ENCODE measurements at regions not wholly inside any gene's neighbourhood (a gene's known extent, or its start where the extent isn't known, plus 50 kb on each side); places are given as distances from the start of the nearest gene placed in this dataset.

- FAIRE-seq (no peak), DNase-seq (no peak)
- no peak overlapping the region for H3K27ac ChIP-seq (ENCODE audit: low read depth in 2 of 2, low read length in 2 of 2)
- TF ChIP-seq, protein P1, sequence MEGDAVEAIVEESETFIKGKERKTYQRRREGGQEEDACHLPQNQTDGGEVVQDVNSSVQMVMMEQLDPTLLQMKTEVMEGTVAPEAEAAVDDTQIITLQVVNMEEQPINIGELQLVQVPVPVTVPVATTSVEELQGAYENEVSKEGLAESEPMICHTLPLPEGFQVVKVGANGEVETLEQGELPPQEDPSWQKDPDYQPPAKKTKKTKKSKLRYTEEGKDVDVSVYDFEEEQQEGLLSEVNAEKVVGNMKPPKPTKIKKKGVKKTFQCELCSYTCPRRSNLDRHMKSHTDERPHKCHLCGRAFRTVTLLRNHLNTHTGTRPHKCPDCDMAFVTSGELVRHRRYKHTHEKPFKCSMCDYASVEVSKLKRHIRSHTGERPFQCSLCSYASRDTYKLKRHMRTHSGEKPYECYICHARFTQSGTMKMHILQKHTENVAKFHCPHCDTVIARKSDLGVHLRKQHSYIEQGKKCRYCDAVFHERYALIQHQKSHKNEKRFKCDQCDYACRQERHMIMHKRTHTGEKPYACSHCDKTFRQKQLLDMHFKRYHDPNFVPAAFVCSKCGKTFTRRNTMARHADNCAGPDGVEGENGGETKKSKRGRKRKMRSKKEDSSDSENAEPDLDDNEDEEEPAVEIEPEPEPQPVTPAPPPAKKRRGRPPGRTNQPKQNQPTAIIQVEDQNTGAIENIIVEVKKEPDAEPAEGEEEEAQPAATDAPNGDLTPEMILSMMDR (IDR thresholded peaks at IDR 0.05; ENCODE audit: borderline replicate concordance, extremely low read depth, insufficient read depth): no peak
- H3K9ac ChIP-seq (ENCODE audit: low read length in 3 of 3): no peak overlapping the region
- no peaks in the 10 kb centered on the region for H3K36me3 ChIP-seq (ENCODE audit: control insufficient read depth in 2 of 3, insufficient read depth in 3 of 3, low read length in 3 of 3)
- H3K9me3 ChIP-seq (ENCODE audit: control insufficient read depth in 2 of 3, insufficient read depth in 1 of 3, low read length in 3 of 3): peaks cover 0 to 6% (median 0%) of the 10 kb centered on the region in 3 donors
- no peak overlapping the region for H3K4me3 ChIP-seq (ENCODE audit: low read length in 3 of 3)
- no peaks in the 10 kb centered on the region for H3K27me3 ChIP-seq (ENCODE audit: control insufficient read depth, insufficient read depth, low read length)
- intact Hi-C loops (cut with DNase I): no loop called here
- H3K4me1 ChIP-seq (ENCODE audit: control insufficient read depth in 2 of 3, insufficient read depth in 2 of 3, low read depth in 1 of 3, low read length in 3 of 3): no peaks in the 10 kb centered on the region
Measured at GRCh38 chr6:2528156-2528555, 222.6 kb downstream of the MYLK4 start.

DNA sequence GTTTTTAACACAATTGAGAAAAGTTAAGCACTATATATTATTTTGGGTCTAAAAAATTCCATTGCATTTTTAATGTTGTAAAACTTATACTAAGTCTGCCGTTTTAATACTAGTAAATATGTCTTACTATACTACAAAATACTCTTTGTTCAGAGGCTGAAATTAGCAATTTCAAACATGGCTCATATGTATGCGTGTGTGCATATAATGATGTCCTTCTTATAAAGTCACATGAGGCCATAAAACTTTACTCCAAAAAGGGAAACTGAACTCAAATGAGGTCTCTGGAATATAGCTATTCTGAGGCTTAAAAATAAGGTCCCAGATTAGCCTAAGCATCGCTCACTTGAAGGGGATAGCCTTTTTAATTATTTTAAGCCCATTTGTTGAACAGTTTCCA, 224.0 kb downstream of the MYLK4 start:
- intact Hi-C loops (cut with DNase I): no loop called here

DNA sequence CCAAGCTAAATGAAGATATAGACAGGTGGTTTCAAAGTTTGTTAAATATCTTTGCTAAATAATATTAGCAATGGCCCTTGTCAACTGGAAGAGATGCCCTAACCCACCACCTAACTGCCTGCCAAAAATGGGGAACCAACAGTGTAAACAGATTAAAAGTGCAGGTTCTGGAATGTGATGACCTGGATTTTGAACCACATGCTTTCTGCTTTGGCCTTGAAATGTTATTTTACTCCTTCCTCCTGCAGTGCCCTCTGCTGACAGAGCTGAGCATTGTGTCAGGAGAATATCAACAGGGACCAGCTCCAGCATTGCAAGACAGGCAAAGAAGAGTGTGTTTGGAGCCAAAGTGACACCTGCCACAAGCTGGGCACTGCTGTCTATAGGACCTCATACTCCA, 226.6 kb downstream of the MYLK4 start:
- TF ChIP-seq, protein P1 (IDR thresholded peaks at IDR 0.05; ENCODE audit: borderline replicate concordance, extremely low read depth, insufficient read depth): peak; percentile 13
- H3K9ac ChIP-seq (ENCODE audit: low read length in 3 of 3): no peak overlapping the region
- no peaks in the 10 kb centered on the region for H3K4me1 ChIP-seq (ENCODE audit: control insufficient read depth in 2 of 3, insufficient read depth in 2 of 3, low read depth in 1 of 3, low read length in 3 of 3)
- H3K9me3 ChIP-seq (ENCODE audit: control insufficient read depth in 2 of 3, insufficient read depth in 1 of 3, low read length in 3 of 3): peaks cover 0 to 15% (median 2%) of the 10 kb centered on the region in 3 donors
- intact Hi-C loops (cut with DNase I): no loop called here
- FAIRE-seq: no peak
- no peak for DNase-seq
- no peaks in the 10 kb centered on the region for H3K36me3 ChIP-seq (ENCODE audit: control insufficient read depth in 2 of 3, insufficient read depth in 3 of 3, low read length in 3 of 3)
- H3K4me3 ChIP-seq (ENCODE audit: low read length in 3 of 3): no peak overlapping the region
- H3K27ac ChIP-seq (ENCODE audit: low read depth in 2 of 2, low read length in 2 of 2): no peak overlapping the region
- no peaks in the 10 kb centered on the region for H3K27me3 ChIP-seq (ENCODE audit: control insufficient read depth, insufficient read depth, low read length)

More for the DNA sequence above, 224.0 kb downstream of the MYLK4 start:
- peaks cover 0 to 6% (median 0%) of the 10 kb centered on the region in 3 donors for H3K9me3 ChIP-seq (ENCODE audit: control insufficient read depth in 2 of 3, insufficient read depth in 1 of 3, low read length in 3 of 3)
- no peak overlapping the region for H3K9ac ChIP-seq (ENCODE audit: low read length in 3 of 3)
- FAIRE-seq (no peak), DNase-seq (no peak)
- H3K27ac ChIP-seq (ENCODE audit: low read depth in 2 of 2, low read length in 2 of 2): no peak overlapping the region
- no peaks in the 10 kb centered on the region for H3K4me1 ChIP-seq (ENCODE audit: control insufficient read depth in 2 of 3, insufficient read depth in 2 of 3, low read depth in 1 of 3, low read length in 3 of 3)
- no peak overlapping the region for H3K4me3 ChIP-seq (ENCODE audit: low read length in 3 of 3)
- TF ChIP-seq, protein P1 (IDR thresholded peaks at IDR 0.05; ENCODE audit: borderline replicate concordance, extremely low read depth, insufficient read depth): no peak
- no peaks in the 10 kb centered on the region for H3K27me3 ChIP-seq (ENCODE audit: control insufficient read depth, insufficient read depth, low read length)
- no peaks in the 10 kb centered on the region for H3K36me3 ChIP-seq (ENCODE audit: control insufficient read depth in 2 of 3, insufficient read depth in 3 of 3, low read length in 3 of 3)

- Histone ChIP-seq H3K36me3 (ENCODE audit: control insufficient read depth in 2 of 3, insufficient read depth in 3 of 3, low read length in 3 of 3) (no peaks in the 10 kb centered on the region), H3K9me3 (ENCODE audit: control insufficient read depth in 2 of 3, insufficient read depth in 1 of 3, low read length in 3 of 3) (peaks cover 0 to 15% (median 2%) of the 10 kb centered on the region in 3 donors), H3K4me1 (ENCODE audit: control insufficient read depth in 2 of 3, insufficient read depth in 2 of 3, low read depth in 1 of 3, low read length in 3 of 3) (no peaks in the 10 kb centered on the region), H3K27me3 (ENCODE audit: control insufficient read depth, insufficient read depth, low read length) (no peaks in the 10 kb centered on the region), H3K9ac (ENCODE audit: low read length in 3 of 3) (no peak overlapping the region), H3K4me3 (ENCODE audit: low read length in 3 of 3) (no peak overlapping the region), H3K27ac (ENCODE audit: low read depth in 2 of 2, low read length in 2 of 2) (no peak overlapping the region)
- DNase-seq (no peak), FAIRE-seq (no peak)
- TF ChIP-seq, protein P1 (IDR thresholded peaks at IDR 0.05; ENCODE audit: borderline replicate concordance, extremely low read depth, insufficient read depth): no peak
- intact Hi-C loops (cut with DNase I): no loop called here
Measured at GRCh38 chr6:2523061-2523460, 227.7 kb downstream of the MYLK4 start.

Data from kidney (tissue), 13 donors.